ENCODE measurements at regions not wholly inside any gene's neighbourhood (a gene's known extent, or its start where the extent isn't known, plus 50 kb on each side); places are given as distances from the start of the nearest gene placed in this dataset.

DNA sequence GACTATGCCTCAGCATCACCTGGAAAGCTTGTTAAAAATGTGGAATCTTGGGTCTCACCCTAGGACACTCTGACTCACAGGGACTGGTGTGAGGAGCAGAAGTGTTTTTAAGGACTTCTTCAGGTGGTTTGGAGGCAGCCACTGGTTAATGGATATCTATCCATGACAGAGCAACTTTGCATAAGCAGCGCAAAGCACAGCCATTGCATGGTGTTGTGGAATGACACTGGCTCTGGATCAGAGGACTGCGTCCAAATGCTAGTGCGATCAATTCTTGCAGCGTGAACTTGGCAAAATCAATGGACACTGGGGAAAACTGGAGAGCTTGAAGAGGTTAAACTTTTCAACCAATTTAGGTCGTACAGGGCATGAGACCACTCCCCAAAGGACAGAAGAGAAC is 116.8 kb upstream of the FAM78B start:
- TF ChIP-seq, protein P1, sequence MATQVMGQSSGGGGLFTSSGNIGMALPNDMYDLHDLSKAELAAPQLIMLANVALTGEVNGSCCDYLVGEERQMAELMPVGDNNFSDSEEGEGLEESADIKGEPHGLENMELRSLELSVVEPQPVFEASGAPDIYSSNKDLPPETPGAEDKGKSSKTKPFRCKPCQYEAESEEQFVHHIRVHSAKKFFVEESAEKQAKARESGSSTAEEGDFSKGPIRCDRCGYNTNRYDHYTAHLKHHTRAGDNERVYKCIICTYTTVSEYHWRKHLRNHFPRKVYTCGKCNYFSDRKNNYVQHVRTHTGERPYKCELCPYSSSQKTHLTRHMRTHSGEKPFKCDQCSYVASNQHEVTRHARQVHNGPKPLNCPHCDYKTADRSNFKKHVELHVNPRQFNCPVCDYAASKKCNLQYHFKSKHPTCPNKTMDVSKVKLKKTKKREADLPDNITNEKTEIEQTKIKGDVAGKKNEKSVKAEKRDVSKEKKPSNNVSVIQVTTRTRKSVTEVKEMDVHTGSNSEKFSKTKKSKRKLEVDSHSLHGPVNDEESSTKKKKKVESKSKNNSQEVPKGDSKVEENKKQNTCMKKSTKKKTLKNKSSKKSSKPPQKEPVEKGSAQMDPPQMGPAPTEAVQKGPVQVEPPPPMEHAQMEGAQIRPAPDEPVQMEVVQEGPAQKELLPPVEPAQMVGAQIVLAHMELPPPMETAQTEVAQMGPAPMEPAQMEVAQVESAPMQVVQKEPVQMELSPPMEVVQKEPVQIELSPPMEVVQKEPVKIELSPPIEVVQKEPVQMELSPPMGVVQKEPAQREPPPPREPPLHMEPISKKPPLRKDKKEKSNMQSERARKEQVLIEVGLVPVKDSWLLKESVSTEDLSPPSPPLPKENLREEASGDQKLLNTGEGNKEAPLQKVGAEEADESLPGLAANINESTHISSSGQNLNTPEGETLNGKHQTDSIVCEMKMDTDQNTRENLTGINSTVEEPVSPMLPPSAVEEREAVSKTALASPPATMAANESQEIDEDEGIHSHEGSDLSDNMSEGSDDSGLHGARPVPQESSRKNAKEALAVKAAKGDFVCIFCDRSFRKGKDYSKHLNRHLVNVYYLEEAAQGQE (tag by site-specific recombination; IDR thresholded peaks at IDR 0.05), result no peak
- TF ChIP-seq, protein P2, sequence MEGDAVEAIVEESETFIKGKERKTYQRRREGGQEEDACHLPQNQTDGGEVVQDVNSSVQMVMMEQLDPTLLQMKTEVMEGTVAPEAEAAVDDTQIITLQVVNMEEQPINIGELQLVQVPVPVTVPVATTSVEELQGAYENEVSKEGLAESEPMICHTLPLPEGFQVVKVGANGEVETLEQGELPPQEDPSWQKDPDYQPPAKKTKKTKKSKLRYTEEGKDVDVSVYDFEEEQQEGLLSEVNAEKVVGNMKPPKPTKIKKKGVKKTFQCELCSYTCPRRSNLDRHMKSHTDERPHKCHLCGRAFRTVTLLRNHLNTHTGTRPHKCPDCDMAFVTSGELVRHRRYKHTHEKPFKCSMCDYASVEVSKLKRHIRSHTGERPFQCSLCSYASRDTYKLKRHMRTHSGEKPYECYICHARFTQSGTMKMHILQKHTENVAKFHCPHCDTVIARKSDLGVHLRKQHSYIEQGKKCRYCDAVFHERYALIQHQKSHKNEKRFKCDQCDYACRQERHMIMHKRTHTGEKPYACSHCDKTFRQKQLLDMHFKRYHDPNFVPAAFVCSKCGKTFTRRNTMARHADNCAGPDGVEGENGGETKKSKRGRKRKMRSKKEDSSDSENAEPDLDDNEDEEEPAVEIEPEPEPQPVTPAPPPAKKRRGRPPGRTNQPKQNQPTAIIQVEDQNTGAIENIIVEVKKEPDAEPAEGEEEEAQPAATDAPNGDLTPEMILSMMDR (tag by site-specific recombination; IDR thresholded peaks at IDR 0.05), result no peak
- TF ChIP-seq, protein P3, sequence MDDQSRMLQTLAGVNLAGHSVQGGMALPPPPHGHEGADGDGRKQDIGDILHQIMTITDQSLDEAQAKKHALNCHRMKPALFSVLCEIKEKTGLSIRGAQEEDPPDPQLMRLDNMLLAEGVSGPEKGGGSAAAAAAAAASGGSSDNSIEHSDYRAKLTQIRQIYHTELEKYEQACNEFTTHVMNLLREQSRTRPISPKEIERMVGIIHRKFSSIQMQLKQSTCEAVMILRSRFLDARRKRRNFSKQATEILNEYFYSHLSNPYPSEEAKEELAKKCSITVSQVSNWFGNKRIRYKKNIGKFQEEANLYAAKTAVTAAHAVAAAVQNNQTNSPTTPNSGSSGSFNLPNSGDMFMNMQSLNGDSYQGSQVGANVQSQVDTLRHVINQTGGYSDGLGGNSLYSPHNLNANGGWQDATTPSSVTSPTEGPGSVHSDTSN (CRISPR knock-in tag; IDR thresholded peaks at IDR 0.05), result no peak
- TF ChIP-seq ZNF324 (tag by site-specific recombination; IDR thresholded peaks at IDR 0.05), result no peak
